OCI-LY7 (cell line): ENCODE measurements at regions not wholly inside any gene's neighbourhood (a gene's known extent, or its start where the extent isn't known, plus 50 kb on each side); places are given as distances from the start of the nearest gene placed in this dataset.

Experiments
- BruUV-seq: library from RNA; stranded (reverse); fragments of 400-500 nt; replicated peaks from 2 replicates; lab custom pipeline; 2021; lab: Mats Ljungman, UMichigan
- CTCF ChIA-PET: fragments of 300-600 bp; sonication (Branson Sonifier 250); formaldehyde crosslinking; loops from one replicate; lab custom pipeline; 2022; ENCODE audit warnings: antibody characterized with exemption; ENCODE audit not compliant: unreplicated experiment; lab: Charles Lee
- POLR2A ChIA-PET: fragments of 300-600 bp; sonication (Branson Sonifier 250); formaldehyde crosslinking; loops from one replicate; lab custom pipeline; 2022; ENCODE audit warnings: antibody characterized with exemption; lab: Charles Lee
- DNase-seq: peaks from one replicate; pipeline ENCODE4 v3.0.0-alpha.2; 2015; ENCODE audit warnings: low spot score
- H2AFZ ChIP-seq: fragments of 200-600 bp; sonication (generic), shearing (Covaris generic); 2 replicates; pipeline ENCODE4 v1.6.1; 2014; ENCODE audit warnings: mild to moderate bottlenecking, antibody characterized with exemption, low read length, moderate library complexity
- H3K27ac ChIP-seq: fragments of 200-600 bp; sonication (generic); 2 replicates; pipeline ENCODE4 v1.5.1; 2014; ENCODE audit warnings: mixed run types, low read depth, mild to moderate bottlenecking, moderate library complexity, low read length, inconsistent platforms; ENCODE audit not compliant: poor library complexity, severe bottlenecking
- H3K36me3 ChIP-seq: fragments of 200-600 bp; sonication (generic); 2 replicates; pipeline ENCODE4 v1.6.1; 2014; ENCODE audit warnings: mild to moderate bottlenecking, antibody characterized with exemption, low read length, moderate library complexity, mixed read lengths; ENCODE audit not compliant: insufficient read depth
- H3K4me1 ChIP-seq: fragments of 200-600 bp; sonication (generic); 2 replicates; pipeline ENCODE4 v1.5.1; 2014; ENCODE audit warnings: mild to moderate bottlenecking, low read length; ENCODE audit not compliant: insufficient read depth, poor library complexity, severe bottlenecking
- H3K4me2 ChIP-seq: fragments of 200-600 bp; sonication (generic); 2 replicates; pipeline ENCODE4 v1.6.1; 2014; ENCODE audit warnings: mild to moderate bottlenecking, low read length
- H3K4me3 ChIP-seq: fragments of 200-600 bp; sonication (generic); 2 replicates; pipeline ENCODE4 v1.5.1; 2014; ENCODE audit warnings: mild to moderate bottlenecking, low read depth, low read length; ENCODE audit not compliant: poor library complexity, severe bottlenecking
- H3K79me2 ChIP-seq: fragments of 200-600 bp; sonication (generic); 2 replicates; pipeline ENCODE4 v1.6.1; 2016; ENCODE audit warnings: low read depth, mild to moderate bottlenecking, low read length, moderate library complexity, mixed read lengths; ENCODE audit not compliant: insufficient read depth
- H3K9me2 ChIP-seq: fragments of 200-600 bp; sonication (generic); 2 replicates; pipeline ENCODE4 v1.6.1; 2016; ENCODE audit warnings: mild to moderate bottlenecking, low read length, mixed read lengths; ENCODE audit not compliant: insufficient read depth
- H3K9me3 ChIP-seq: fragments of 200-600 bp; sonication (generic); 2 replicates; pipeline ENCODE4 v1.6.1; 2014; ENCODE audit warnings: mild to moderate bottlenecking, mixed run types, low read length, mixed read lengths
- H4K20me1 ChIP-seq: fragments of 200-600 bp; sonication (generic); 2 replicates; pipeline ENCODE4 v1.6.1; 2014; ENCODE audit warnings: mild to moderate bottlenecking, antibody characterized with exemption, low read length, moderate library complexity, mixed read lengths; ENCODE audit not compliant: insufficient read depth
- CTCF ChIP-seq: fragments of 200-600 bp; sonication (generic); conservative IDR thresholded peaks from 2 replicates; pipeline ENCODE4 v1.5.1; 2014; ENCODE audit warnings: mild to moderate bottlenecking, antibody characterized with exemption, low read length, moderate library complexity, mixed read lengths
- EZH2phosphoT487 ChIP-seq: fragments of 200-600 bp; sonication (generic); IDR thresholded peaks from 2 replicates; pipeline ENCODE4 v1.6.1; 2018; ENCODE audit warnings: low read depth, borderline replicate concordance, mild to moderate bottlenecking, mixed run types, antibody characterized with exemption, low read length, moderate library complexity, mixed read lengths
- intact Hi-C: fragments of 100-400 bp; cut with micrococcal nuclease; formaldehyde crosslinking; loops from one replicate; pipeline ENCODE4 v1.10.0; 2022; ENCODE audit not compliant: unreplicated experiment

- Histone ChIP-seq H3K9me2 (no peaks in the 10 kb centered on the region), H3K4me3 (no peak overlapping the region), H3K79me2 (no peaks in the 10 kb centered on the region), H2AFZ (no peak overlapping the region), H4K20me1 (no peaks in the 10 kb centered on the region), H3K4me2 (no peak overlapping the region), H3K4me1 (no peaks in the 10 kb centered on the region), H3K9me3 (no peaks in the 10 kb centered on the region), H3K36me3 (no peaks in the 10 kb centered on the region), H3K27ac (no peak overlapping the region)
- CTCF ChIA-PET, result no interaction called here
- BruUV-seq, result no TSS peak
- DNase-seq, result no peak
- POLR2A ChIA-PET, result no interaction called here
- intact Hi-C loops, result no loop called here
- TF ChIP-seq EZH2phosphoT487, result no peak
- TF ChIP-seq CTCF, result no peak
These were observed 209.4 kb upstream of the NCAM1 start for GRCh38 chr11:112751772-112752171.

DNA sequence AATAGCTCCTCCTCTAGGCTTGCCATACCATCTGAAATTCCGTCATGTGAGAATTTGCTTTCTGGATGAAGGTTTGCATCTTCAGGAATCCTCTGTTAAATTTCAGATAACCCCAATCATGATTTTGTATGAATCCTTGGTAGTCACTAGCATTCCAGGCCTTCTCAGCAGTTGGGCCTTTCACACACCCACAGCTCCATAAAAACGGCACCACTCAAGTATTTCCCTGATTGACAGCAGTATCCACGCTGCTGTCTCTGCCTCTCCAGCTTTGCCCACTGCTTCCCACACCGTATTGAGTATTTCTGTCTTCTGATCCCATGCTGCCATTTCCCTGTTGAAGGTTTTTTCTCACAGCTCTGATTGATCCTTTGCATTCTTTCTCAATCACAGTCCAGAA is 208.7 kb upstream of the NCAM1 start:
- DNase-seq, result no peak
- Histone ChIP-seq H3K4me1 (no peaks in the 10 kb centered on the region), H3K9me2 (no peaks in the 10 kb centered on the region), H3K36me3 (no peaks in the 10 kb centered on the region), H4K20me1 (no peaks in the 10 kb centered on the region), H3K27ac (no peak overlapping the region), H3K4me2 (no peak overlapping the region), H3K9me3 (no peaks in the 10 kb centered on the region), H3K79me2 (no peaks in the 10 kb centered on the region), H2AFZ (no peak overlapping the region), H3K4me3 (no peak overlapping the region)
- TF ChIP-seq EZH2phosphoT487 (no peak), CTCF (no peak)
- no TSS peak for BruUV-seq
- POLR2A ChIA-PET, result interaction anchor here (0.6 kb wide), 1 partner anchor 79 kb away, joined by 3 read pairs; no protein-coding TSS in a partner anchor
- intact Hi-C loops, result no loop called here
- CTCF ChIA-PET, result no interaction called here

- TF ChIP-seq CTCF (no peak), EZH2phosphoT487 (no peak)
- CTCF ChIA-PET, result no interaction called here
- no peaks in the 10 kb centered on the region for H3K79me2 ChIP-seq
- no TSS peak for BruUV-seq
- no peaks in the 10 kb centered on the region for H4K20me1 ChIP-seq
- no peak overlapping the region for H3K4me2 ChIP-seq
- POLR2A ChIA-PET, result no interaction called here
- intact Hi-C loops, result no loop called here
- no peak for DNase-seq
- no peaks in the 10 kb centered on the region for H3K9me2 ChIP-seq
- no peaks in the 10 kb centered on the region for H3K36me3 ChIP-seq
- no peaks in the 10 kb centered on the region for H3K4me1 ChIP-seq
- H2AFZ ChIP-seq, result no peak overlapping the region
- no peak overlapping the region for H3K4me3 ChIP-seq
- H3K9me3 ChIP-seq, result no peaks in the 10 kb centered on the region
- H3K27ac ChIP-seq, result no peak overlapping the region
These were observed 207.5 kb upstream of the NCAM1 start for GRCh38 chr11:112753706-112754105.
